H1 (cell line): ENCODE measurements at regions not wholly inside any gene's neighbourhood (a gene's known extent, or its start where the extent isn't known, plus 50 kb on each side); places are given as distances from the start of the nearest gene placed in this dataset.

Experiments
- CTCF ChIP-seq, 3 experiments: IDR thresholded peaks; 1 replicate in 2 of 3; 2 replicates in 1 of 3; pipeline versions ENCODE4 v1.5.1 to v1.6.1; 2011; ENCODE audit warnings: low read length in 3 of 3, mild to moderate bottlenecking in 3 of 3, inconsistent platforms in 2 of 3, low read depth in 1 of 3, moderate library complexity in 1 of 3; ENCODE audit not compliant: insufficient read depth in 1 of 3; ENCODE audit errors: control extremely low read depth in 1 of 3
- EP300 ChIP-seq, 2 experiments: IDR thresholded peaks; 1 replicate in 1 of 2; 2 replicates in 1 of 2; pipeline ENCODE4 v1.6.1; 2011 to 2012; ENCODE audit warnings: low read depth in 2 of 2, low read length in 2 of 2, mild to moderate bottlenecking in 2 of 2, borderline replicate concordance in 1 of 2, inconsistent platforms in 1 of 2, moderate library complexity in 1 of 2
- GTF2F1 ChIP-seq: IDR thresholded peaks from 2 replicates; pipeline ENCODE4 v1.6.1; 2012; ENCODE audit warnings: low read depth, low read length, improper control_type of control experiment, borderline replicate concordance
- MAX ChIP-seq: IDR thresholded peaks from 2 replicates; pipeline ENCODE4 v1.6.1; 2012; ENCODE audit warnings: inconsistent platforms
- POLR2AphosphoS5 ChIP-seq: IDR thresholded peaks from 2 replicates; pipeline ENCODE4 v1.6.1; 2011; ENCODE audit warnings: low read depth, low read length
- SRF ChIP-seq: IDR thresholded peaks from 2 replicates; pipeline ENCODE4 v1.6.1; 2011; ENCODE audit warnings: mild to moderate bottlenecking, low read depth, low read length, moderate library complexity

- no peak for TF ChIP-seq MAX
- TF ChIP-seq CTCF (IDR thresholded peaks at IDR 0.05; ENCODE audit: control extremely low read depth in 1 of 3, insufficient read depth in 1 of 3, low read depth in 1 of 3, low read length in 3 of 3), result no peak
- no peak for TF ChIP-seq EP300 (IDR thresholded peaks at IDR 0.05; ENCODE audit: borderline replicate concordance in 1 of 2, low read depth in 2 of 2, low read length in 2 of 2)
- TF ChIP-seq POLR2AphosphoS5, result no peak
- TF ChIP-seq SRF, result no peak
- TF ChIP-seq GTF2F1, result no peak
Measured at GRCh38 chr6:21402368-21402767, 191.2 kb upstream of the SOX4 start.
